ENCODE measurements at regions not wholly inside any gene's neighbourhood (a gene's known extent, or its start where the extent isn't known, plus 50 kb on each side); places are given as distances from the start of the nearest gene placed in this dataset.

DNA sequence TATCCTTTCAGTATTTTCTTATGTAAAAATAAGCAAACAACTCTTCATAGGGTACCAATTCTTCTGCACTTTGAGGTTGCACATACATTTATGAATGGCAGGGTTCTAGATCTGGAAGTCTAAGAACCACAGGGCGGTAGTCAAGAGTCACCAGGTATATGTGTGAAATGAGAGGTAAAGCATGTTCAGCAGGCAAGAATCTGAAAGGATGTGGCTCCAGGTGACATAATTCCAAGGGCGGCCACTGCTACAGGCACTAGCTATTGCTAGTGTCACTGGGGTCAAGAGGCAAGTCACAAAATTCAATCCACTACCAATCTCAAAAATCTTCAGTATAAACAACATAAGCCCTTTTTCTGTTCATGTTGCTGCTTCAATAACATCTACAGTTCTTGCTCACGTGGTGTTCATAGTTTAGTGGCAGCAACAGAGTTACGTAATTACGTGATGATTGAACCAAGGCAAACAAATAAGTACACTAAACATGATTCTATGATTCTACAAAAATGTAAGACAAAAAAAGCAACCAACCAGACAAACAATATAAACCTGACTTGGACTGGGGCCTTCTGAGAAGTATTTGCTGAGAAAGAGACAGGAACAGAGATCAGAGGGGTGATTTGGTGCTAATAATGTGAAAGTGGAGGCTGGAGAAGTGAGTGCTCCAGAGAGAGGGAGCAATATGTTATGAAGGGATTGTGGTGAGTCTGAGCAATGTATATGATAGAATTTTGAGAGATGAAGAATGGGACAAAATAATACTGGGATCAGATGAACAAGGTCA lies 101.7 kb downstream of the NAA11 start:
- Mint-ChIP-seq H3K27ac (no peak overlapping the region), H3K9me3 (no peaks in the 10 kb centered on the region), H3K4me1 (ENCODE audit: unreplicated experiment) (no peaks in the 10 kb centered on the region), H3K27me3 (no peaks in the 10 kb centered on the region), H3K36me3 (no peaks in the 10 kb centered on the region), H3K4me3 (no peak overlapping the region)
- no peak for TF ChIP-seq CTCF (conservative IDR thresholded peaks at IDR 0.05)
- DNase-seq (ENCODE audit: extremely low spot score, unreplicated experiment), result no peak

GRCh38 chr4:79217025-79217424 lies 108.8 kb downstream of the NAA11 start:
- no peaks in the 10 kb centered on the region for H3K4me1 Mint-ChIP-seq (ENCODE audit: unreplicated experiment)
- TF ChIP-seq CTCF (conservative IDR thresholded peaks at IDR 0.05), result no peak
- H3K4me3 Mint-ChIP-seq, result no peak overlapping the region
- H3K27me3 Mint-ChIP-seq, result no peaks in the 10 kb centered on the region
- no peak for DNase-seq (ENCODE audit: extremely low spot score, unreplicated experiment)
- H3K36me3 Mint-ChIP-seq, result no peaks in the 10 kb centered on the region
- no peak overlapping the region for H3K27ac Mint-ChIP-seq
- H3K9me3 Mint-ChIP-seq, result no peaks in the 10 kb centered on the region

DNA sequence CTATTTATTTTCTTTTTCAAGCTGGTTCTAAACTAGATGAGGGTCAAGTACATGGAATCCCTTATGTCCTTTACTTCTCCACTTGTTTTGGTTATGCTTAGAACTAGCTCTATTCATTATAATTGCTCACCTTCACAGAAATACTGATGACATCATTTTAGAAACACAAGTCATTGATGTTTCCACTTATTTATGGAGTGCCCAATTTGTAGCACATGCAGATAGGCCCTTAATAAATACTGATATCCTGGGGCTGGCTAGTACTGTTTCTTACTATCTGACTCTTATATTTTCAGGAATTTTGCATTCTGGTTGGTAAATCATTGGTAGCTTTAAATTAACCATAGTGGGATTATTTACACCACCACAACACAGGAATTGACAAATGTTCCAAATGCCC lies 112.2 kb downstream of the NAA11 start:
- H3K4me1 Mint-ChIP-seq (ENCODE audit: unreplicated experiment), result peaks cover 7% of the 10 kb centered on the region
- peaks cover 6% of the 10 kb centered on the region for H3K9me3 Mint-ChIP-seq
- H3K36me3 Mint-ChIP-seq, result no peaks in the 10 kb centered on the region
- TF ChIP-seq CTCF (conservative IDR thresholded peaks at IDR 0.05), result no peak
- no peak overlapping the region for H3K27ac Mint-ChIP-seq
- H3K27me3 Mint-ChIP-seq, result no peaks in the 10 kb centered on the region
- H3K4me3 Mint-ChIP-seq, result no peak overlapping the region
- no peak for DNase-seq (ENCODE audit: extremely low spot score, unreplicated experiment)

DNA sequence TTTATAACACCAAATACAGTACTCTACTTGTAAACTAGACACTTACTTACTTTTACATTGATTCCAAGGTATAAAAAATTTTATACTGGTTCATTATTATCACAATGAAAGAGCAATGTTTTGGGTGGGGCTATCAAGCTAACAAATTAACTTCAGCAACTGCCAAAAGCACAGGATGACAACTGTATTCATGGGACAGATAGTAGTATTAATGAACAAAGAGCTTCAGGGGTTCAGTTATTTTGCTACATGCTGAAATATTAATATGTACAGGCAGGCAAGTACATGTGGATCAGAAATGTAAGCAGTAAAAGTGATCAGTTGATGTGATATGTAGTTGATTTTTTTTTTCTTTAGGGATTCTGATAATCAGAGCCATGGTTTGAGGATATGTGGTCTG lies 112.9 kb downstream of the NAA11 start:
- Mint-ChIP-seq H3K27ac (no peak overlapping the region), H3K36me3 (no peaks in the 10 kb centered on the region), H3K4me1 (ENCODE audit: unreplicated experiment) (peaks cover 7% of the 10 kb centered on the region), H3K27me3 (no peaks in the 10 kb centered on the region), H3K9me3 (peaks cover 6% of the 10 kb centered on the region), H3K4me3 (no peak overlapping the region)
- no peak for TF ChIP-seq CTCF (conservative IDR thresholded peaks at IDR 0.05)
- DNase-seq (ENCODE audit: extremely low spot score, unreplicated experiment), result no peak

- DNase-seq (ENCODE audit: extremely low spot score, unreplicated experiment), result no peak
- TF ChIP-seq CTCF (conservative IDR thresholded peaks at IDR 0.05), result no peak
- Mint-ChIP-seq H3K9me3 (peaks cover 6% of the 10 kb centered on the region), H3K27ac (no peak overlapping the region), H3K4me3 (no peak overlapping the region), H3K4me1 (ENCODE audit: unreplicated experiment) (peaks cover 7% of the 10 kb centered on the region), H3K27me3 (no peaks in the 10 kb centered on the region), H3K36me3 (no peaks in the 10 kb centered on the region)
Observed at GRCh38 chr4:79212311-79212710, 113.5 kb downstream of the NAA11 start.
